ENCODE measurements at regions not wholly inside any gene's neighbourhood (a gene's known extent, or its start where the extent isn't known, plus 50 kb on each side); places are given as distances from the start of the nearest gene placed in this dataset.

- DNase-seq = no peak
Measured at GRCh38 chr9:84460695-84461094, 120.1 kb upstream of the SLC28A3 start.

- no peak for DNase-seq
Measured at GRCh38 chr9:84463272-84463671, 122.7 kb upstream of the SLC28A3 start.

- DNase-seq = no peak
Measured at GRCh38 chr9:84466580-84467285, 126.2 kb upstream of the SLC28A3 start.

GRCh38 chr9:84471816-84472215, 131.3 kb upstream of the SLC28A3 start:
- no peak for DNase-seq

DNA sequence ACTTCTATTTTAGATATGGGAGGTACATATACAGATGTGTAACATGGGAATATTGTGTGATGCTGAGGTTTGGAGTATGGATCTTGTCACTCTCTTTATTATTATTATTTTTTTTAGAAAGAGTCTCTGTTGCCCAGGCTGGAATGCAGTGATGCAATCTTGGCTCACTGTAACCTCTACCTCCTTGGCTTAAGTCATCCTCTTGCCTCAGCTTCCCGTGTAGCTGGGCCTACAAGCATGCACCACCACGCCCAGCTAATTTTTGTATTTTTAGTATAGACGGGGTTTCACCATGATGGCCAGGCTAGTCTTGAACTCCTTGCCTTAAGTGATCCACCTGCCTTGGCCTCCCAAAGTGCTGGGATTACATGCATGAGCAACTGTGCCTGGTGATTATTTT, 138.4 kb upstream of the SLC28A3 start:
- no peak for DNase-seq

GRCh38 chr9:84480071-84480470, 139.5 kb upstream of the SLC28A3 start:
- DNase-seq = no peak

GRCh38 chr9:84481231-84481630, 140.7 kb upstream of the SLC28A3 start:
- no peak for DNase-seq

GRCh38 chr9:84481636-84482218, 141.2 kb upstream of the SLC28A3 start:
- no peak for DNase-seq

- no peak for DNase-seq
Measured at GRCh38 chr9:84482607-84483006, 142.0 kb upstream of the SLC28A3 start.

DNA sequence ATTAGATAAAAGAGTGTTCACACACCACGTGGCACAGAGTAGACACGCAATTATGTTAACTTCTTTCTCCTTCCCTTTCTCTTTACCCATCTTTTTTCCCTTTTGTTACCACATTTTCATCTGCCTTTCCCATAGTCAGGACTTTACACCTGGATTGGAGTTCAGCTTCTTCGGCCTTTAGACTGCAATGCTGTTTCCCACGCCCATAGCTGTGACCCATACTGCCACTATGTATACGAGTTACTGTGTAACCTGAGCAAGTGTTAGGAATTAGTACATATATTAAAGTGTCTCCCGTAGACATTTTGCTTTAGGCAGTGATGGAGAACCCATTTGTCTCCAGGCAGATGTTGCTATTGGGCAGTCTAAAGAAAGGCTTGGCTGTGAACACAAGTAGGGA, 143.6 kb upstream of the SLC28A3 start:
- DNase-seq = no peak

DNA sequence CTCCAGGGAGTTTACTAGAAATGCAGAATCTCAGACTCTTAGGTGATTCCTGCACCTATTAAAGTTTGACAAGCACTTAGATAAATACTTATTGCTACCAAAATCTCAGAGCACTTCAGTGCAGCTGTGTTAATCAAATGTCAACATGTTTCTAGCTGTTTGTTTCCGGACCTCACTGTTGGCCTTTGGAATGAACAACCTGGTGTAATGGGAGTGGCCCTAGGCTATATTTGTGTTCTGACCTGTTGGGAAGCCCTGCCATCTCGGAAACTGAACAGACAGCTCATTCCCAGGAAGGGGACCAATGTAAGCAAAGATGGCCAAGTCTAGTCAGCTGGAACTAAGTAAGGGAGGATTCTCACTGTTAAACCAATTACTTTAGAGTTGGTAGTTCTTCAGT, 145.0 kb upstream of the SLC28A3 start:
- DNase-seq = no peak

DNA sequence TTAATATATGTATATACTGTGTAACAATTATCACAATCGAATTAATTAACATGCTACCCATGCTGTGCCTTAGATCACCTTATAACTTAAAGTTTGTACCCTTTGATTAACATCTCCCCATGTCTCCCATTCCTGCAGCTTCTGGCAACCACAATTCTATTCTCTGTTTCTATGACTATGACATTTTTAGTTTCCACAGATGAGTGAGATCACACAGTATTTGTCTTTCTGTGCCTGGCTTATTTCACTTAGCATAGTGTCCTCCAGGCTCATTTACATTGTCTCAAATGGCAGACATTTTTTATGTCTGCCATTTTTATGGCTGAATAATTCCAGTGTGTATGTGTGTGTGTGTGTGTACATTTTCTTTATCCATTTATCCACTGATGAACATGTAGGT, 146.1 kb upstream of the SLC28A3 start:
- DNase-seq = no peak

DNA sequence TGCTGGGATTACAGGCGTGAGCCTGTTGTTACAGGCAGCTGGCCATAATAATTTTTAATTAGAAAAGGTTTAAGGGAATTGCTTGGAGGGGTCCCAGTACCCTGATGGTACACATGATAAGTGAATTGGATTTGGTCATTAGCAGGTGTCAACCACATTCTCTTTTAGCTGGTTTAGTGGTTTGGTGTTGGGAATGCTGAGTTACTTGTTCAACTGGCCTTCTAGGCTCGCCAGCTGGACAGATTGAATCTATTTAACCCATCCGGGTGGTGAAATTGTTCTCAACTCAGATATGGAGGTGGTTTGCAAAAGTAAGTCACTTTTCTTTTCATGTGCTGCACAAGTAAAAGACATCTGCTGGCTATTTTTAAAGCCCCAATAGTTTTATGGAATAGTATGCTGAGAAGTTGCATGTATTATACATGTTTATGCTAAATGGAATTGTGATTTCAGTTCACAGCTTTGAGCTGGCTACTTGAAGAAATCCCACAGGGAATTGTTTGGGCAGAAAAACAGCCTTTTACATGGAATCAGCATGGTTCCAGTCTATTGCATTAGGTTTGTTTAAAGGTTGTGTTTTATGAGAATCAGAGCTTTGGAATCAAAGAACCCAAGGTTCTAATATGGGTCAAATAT, 149.8 kb upstream of the SLC28A3 start:
- no peak for DNase-seq

GRCh38 chr9:84490842-84491325, 150.3 kb upstream of the SLC28A3 start:
- no peak for DNase-seq

DNA sequence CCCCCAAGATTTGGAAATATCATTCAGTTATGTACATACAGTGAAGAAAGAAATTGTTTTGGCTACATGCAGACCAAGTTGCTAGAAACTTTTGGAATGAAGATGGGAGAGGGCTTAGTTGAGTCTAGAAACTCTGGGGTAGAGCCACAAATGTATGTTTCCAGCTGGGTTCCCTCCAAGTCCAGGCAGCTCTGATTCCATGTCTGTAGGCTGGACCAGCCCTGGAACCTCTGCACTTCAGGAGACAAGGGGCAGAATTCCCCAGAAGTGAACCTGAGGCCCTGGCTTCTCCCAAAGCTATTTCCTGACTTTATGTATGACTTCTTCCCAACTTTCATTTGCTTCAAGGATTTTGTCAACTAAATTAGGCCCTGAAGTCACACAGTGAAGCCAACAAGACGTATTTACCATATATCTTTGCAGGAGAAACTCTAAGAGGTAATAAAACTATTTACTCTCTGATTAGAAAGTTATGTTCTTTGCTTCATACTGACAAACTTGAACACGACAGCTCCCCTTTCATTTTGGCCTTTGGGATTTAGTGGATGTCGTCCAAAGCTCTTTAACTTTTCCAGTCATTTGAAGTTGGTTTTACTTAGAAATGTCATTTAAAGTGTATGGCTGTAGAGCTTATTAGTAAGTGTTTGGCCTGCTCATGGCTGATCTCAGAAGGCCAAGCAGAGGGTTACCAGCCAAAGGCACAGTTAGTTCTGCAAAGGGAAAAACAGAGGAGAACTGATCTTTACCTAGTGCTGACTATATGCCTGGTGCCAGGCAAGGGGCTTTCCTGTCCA, 152.0 kb upstream of the SLC28A3 start:
- DNase-seq = no peak

- no peak for DNase-seq
Measured at GRCh38 chr9:84493284-84493947, 152.9 kb upstream of the SLC28A3 start.

DNA sequence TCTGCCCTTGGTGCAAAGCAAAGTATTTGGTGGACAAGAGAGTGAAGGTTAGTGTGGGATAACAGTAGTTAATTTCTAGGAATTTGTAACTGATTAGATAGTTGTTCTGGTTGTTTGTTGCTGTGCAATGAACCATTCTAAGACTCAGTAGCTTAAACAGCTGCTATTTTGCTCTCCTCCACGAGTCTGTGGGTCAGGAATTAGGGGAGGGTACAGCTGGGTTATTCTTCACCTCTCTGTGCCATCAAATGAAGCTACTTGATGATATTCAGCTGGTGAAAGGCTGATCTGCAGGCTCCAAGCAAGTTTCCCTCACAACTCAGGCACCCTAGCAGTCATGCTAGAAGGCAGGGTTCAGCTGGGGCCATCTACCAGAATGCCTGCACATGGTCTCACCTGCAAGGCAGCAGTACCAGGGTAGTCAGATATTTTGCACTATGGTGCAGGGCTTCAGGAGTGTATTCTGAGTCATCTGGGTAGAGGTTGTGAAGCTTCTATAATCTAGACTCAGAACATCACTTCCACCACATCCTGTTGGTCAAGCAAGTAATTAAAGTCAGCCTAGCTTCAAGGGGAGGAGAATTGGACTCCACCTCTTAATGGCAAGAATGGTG, 159.5 kb upstream of the SLC28A3 start:
- no peak for DNase-seq

DNA sequence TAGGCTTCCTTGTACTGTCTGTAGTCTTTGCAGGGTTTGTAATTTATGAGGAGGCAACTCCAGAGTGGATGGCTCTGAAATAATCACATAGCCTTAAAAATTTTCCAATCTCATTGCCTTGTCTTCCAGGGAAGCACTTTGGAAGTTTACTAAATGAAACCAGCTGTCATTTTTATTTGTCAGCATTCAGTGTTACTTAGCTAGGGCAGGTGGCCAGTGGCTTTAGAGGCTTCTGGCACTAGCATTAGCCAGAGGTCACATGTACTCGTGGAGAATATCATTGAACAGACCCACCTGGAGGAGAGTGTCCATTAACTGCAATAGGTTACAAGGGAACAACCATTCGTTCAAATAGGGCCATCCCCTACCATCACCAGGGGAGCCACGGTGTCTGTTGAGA, 160.3 kb upstream of the SLC28A3 start:
- DNase-seq = no peak

DNA sequence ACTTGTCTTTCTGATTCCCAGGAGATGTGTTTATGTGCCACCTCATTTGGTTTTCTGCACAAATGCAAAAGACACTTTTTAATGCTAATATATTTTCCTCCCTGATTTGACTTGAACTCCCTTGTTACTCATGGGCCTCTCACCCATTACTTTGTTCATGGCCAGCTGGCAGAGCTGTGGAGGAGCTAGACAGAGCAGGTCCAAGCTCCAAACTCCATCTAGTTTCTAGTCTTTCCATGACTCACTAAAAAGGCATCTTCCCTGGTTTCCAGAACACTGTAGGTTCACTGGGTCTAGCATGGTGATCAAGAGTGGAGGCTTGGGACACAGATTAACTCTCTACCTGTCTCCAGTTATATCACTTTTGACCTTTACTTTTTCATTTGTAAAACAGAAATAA, 161.0 kb upstream of the SLC28A3 start:
- no peak for DNase-seq

GRCh38 chr9:84502066-84502465, 161.5 kb upstream of the SLC28A3 start:
- no peak for DNase-seq

- DNase-seq = no peak
Measured at GRCh38 chr9:84504360-84504759, 163.8 kb upstream of the SLC28A3 start.

DNA sequence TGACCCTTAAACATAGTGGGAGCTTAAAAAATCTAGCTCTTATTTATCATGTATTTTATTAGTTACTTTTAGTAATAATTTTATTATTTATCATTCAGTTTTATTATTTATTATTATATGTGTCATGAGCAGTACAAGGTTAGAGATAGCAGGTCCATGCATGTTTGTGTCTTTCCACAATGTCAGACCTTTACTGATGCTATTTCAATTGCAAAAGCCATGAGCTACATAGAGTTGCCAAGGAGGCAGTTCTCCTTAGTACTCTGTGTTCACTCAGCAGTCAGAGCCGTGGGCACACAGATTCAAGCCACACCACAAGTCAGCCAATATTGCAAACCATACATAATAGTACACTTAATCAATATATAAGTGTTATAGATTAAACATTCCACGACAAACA, 157.9 kb upstream of the NTRK2 start:
- no peak for DNase-seq

- no peak for DNase-seq
Measured at GRCh38 chr9:84512493-84512892, 157.0 kb upstream of the NTRK2 start.
